HG02798 (cell line): ENCODE measurements at regions not wholly inside any gene's neighbourhood (a gene's known extent, or its start where the extent isn't known, plus 50 kb on each side); places are given as distances from the start of the nearest gene placed in this dataset.
A peak's percentile ranks its signal among the peaks of the same experiment; 100 is the strongest.
"Not testable (repeated sequence)": the region's sequence is repeated elsewhere in the genome, so short reads cannot be mapped to it uniquely, and the experiment has no call there.

Experiments
- ATAC-seq: cut with Tn5 transposase; IDR thresholded peaks from one replicate; pipeline ENCODE4 v1.9.1; 2021; ENCODE audit warnings: mild to moderate bottlenecking; ENCODE audit not compliant: unreplicated experiment, poor library complexity

DNA sequence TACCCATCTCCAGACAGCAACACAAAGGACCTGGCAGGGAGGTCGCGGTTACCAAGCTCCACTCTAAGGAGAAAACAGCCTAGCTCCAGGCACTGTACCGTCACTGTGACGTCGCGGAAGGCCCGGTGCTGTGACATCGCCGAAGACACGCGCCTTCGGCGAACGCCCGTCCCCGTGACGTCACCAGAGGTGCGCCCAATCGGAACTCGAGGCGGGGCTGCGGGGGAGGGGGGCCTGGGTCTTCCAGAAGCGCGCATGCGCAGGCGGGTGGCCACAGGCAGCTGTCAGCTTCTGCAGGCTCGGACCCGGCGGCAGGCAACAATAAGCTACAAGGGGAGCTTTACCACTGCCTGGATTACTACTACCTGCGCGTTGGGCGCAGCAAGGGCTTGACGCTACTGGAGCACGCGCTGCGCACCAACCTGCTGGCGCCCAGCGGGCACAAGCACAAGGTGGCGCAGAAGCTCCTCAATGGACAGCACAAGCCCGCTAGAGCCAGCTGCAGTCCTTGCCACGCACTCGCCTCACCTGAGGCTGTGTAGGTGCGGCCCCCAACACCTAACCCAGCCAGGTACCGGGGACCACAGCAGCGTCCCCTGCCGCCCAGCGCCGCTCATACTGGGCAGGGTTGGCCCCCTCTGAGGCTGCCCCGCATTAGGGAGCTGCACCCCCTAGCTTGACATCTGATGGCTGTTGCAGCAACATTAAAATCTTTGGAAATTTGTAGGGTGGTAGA, 208.4 kb downstream of the TPST1 start:
- peak; percentile 57 for ATAC-seq

DNA sequence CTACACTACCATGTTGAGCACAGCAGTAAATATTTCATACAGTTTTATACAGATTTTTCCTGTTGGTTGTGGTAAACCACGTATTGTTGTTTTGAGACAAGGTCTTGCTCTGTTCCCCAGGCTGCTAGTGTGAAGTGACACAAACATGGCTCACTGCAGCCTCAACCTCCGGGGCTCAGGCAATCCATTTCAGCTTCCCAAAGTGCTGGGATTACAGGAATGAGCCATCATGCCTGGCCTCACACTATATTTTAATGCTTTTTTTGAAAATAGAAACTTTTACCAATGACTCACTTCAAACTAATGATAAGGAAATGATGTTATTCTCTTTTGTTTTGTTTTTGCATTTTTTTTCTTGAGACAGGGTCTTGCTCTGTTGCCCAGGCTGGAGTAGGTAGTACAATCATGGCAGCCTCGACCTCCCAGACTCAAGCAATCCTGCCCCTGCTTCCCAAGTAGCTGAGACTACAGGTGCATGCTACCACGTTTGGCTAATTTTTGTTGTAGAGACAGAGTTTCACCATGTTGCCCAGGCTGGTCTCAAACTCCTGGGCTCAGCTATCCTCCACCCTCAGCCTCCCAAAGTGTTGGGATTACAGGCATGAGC, 210.6 kb downstream of the TPST1 start:
- ATAC-seq, result no peak

GRCh38 chr7:66418537-66418936, 210.1 kb upstream of the KCTD7 start:
- no peak for ATAC-seq

DNA sequence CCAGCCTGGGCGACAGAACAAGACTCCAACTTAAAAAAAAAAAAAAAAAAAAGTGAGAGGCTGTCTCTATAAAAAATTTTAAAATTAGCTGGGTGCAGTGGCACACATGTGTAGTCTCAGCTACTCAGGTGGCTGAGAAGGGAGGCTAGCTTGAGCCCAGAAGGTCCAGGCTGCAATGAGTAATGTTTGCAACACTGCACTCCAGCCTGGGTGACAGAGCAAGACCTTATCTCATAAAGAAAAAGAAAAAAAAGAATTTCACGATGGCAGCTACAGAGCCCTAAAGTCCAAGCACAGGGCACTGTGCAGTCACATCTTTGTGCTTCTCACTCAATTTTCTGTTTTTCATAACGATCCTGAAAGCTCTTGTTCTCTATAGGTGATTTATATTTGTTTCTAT, 209.5 kb upstream of the KCTD7 start:
- no peak for ATAC-seq

- ATAC-seq, result no peak
Observed at GRCh38 chr7:66421830-66422475, 206.7 kb upstream of the KCTD7 start.

GRCh38 chr7:66423729-66424128, 205.0 kb upstream of the KCTD7 start:
- no peak for ATAC-seq

- no peak for ATAC-seq
Observed at GRCh38 chr7:66426332-66426731, 202.3 kb upstream of the KCTD7 start.

DNA sequence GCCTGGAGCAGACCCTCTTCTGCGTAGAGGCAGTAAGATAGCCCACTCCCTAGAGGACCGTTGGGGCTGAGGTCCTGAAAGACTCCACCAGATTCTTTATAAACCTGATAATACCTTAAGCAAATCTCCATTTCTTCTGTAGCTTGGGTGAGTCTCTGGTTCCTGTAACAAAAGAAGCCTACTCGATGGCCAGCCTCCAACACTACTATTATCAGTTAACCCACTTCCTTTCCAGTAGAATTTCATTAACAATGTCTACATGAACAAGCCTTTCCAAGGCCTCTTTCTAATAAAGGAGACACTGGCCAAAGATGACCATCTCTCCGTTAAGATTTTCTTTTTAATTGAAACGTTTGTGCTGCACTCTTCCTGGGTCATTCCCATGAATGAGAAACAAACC, 201.7 kb upstream of the KCTD7 start:
- ATAC-seq, result no peak

DNA sequence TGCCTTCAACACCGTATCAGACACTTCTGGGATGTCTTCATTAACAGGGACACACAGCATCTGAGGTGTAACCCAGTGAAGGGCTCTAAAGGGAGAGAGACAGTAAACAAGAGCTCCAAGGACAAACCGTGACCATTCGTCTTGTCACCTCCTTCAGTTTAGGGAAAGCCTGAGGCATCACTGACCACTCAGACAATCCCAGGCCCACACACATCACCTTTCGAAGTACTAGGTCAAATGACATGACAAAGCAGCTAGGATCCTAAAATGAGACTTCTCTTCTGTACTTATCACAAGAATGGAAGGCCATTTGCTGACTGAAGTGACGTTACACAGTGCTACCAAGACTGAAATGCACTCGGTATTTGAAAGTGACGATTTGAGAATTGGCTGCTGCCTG, 200.7 kb upstream of the KCTD7 start:
- ATAC-seq, result no peak

DNA sequence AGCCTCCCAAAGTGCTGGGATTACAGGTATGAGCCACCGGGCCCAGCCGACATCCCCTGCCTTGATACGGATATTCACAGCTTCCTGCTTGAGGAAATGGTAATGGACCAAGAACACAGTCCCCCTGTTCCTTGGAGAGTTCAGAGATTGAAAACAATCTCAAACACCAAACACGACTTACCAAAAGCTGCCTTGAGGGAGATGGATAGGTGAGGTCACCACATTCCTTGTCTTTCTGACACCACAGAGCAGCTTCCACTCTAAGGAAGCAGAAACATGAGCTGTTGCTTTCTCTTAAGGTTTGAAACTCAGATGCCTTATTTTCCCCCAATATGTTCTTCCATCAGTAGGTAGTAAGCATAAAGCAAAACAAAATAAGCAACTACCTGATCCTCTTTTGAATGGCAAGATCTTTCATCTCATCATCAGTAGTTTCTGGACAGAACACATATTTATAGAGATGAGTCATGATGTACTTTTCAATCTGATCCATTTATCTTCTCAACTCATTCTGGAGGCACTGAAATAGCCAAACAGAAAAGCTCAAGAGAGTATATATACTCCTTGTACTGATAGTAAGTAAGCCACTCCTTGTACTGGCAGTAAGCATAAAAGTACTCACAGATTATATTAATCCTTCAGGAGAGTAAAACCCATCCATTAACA, 199.1 kb upstream of the KCTD7 start:
- ATAC-seq, result no peak

GRCh38 chr7:66430164-66430545, 198.5 kb upstream of the KCTD7 start:
- no peak for ATAC-seq

GRCh38 chr7:66438703-66439405, 189.8 kb upstream of the KCTD7 start:
- not testable (repeated sequence) for ATAC-seq

GRCh38 chr7:66442385-66442784, 186.3 kb upstream of the KCTD7 start:
- no peak for ATAC-seq

- no peak for ATAC-seq
Observed at GRCh38 chr7:66443946-66444345, 184.7 kb upstream of the KCTD7 start.

DNA sequence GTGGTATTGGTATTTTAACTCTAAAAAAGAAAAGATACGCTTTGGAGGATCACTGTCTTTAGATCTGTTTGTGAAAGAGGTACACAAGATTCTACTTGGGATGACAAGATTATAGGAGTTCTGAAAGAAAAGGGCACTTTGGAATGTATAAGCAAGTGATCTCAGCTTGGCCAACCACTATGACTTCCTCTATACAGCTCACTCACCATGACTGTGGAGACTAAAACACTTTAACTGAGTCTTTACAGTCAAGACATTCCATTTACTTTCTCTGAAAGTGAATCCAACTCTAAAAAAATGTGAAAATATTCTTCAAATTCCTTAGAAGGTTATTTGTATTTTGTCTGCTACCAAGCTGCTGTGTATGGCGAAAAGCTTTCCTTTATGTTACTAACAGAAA, 181.7 kb upstream of the KCTD7 start:
- not testable (repeated sequence) for ATAC-seq

DNA sequence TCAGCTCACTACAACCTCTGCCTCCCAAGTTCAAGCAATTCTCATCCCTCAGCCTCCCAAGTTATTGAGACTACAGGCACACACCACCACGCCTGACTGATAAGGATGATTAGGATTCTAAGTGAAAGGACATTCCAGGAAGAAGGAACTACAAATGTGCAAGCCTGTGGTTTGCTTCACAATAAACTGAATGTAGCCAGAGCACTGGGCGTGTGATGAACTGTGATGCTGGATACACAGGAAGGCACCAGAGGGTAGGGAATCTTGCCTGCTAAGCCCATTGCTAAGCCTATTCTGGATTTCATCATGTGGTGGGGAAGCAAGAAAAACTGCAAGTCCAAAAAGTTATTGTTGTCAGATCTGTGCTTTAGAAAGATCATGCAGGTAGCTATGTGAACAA, 177.9 kb upstream of the KCTD7 start:
- not testable (repeated sequence) for ATAC-seq

GRCh38 chr7:66451713-66452112, 177.0 kb upstream of the KCTD7 start:
- ATAC-seq, result peak; percentile 36

DNA sequence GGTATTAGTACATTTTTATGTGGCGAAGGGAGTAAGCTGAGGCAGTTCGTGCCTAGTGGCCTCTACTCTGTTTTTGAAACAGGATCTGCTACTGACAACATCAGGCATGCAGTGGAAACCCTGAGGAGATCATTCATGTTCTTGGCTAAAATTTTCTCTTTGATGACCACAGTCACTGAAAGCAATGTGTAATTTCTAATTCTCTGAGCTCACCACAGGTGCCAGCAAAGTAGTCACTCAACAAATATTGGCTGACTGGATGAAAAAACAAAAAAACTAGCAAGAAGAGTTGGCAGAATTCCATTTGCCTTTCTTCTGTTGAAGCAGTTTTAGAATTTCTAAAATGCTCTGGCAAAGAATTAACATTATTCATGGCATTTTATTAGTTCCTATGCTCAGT, 176.5 kb upstream of the KCTD7 start:
- no peak for ATAC-seq

- no peak for ATAC-seq
Observed at GRCh38 chr7:66453340-66453739, 175.3 kb upstream of the KCTD7 start.

DNA sequence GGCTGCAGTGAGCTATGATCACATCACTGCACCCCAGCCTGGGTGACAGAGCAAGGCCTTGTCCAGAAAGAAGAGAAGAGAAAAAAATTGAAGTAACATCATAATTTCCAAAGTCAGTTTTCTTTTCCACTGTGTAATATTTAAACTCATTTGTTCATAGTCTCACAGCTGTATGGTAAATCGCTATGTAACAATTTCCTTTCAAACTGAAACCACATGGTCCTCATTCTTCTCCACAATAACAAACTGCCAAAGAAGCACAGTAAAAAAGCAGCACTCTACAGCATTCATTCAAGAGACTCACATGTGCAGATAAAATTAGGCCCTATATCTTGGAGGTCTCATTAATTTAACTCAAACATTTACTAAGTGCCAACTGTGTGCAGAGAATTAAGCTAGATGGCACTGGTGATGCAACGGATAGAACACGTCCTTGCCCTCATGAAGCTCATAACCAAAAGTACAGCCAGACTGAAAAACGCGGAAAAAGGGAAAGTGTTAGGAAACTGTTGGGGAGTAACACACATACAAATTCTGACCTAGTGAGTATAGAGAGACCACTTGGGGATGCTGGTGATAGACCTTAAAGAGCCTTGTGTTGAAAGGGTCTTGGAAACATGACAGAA, 174.0 kb upstream of the KCTD7 start:
- ATAC-seq, result no peak
